K562 (cell line): ENCODE measurements at regions not wholly inside any gene's neighbourhood (a gene's known extent, or its start where the extent isn't known, plus 50 kb on each side); places are given as distances from the start of the nearest gene placed in this dataset.
A peak's percentile ranks its signal among the peaks of the same experiment; 100 is the strongest.

Experiments used
- ARID2 ChIP-seq: fragments of 450-650 bp; IDR thresholded peaks from 2 replicates; pipeline ENCODE4 v1.6.1; 2017; ENCODE audit warnings: antibody characterized with exemption, mild to moderate bottlenecking
- ASH1L ChIP-seq: fragments of 450-650 bp; IDR thresholded peaks from 2 replicates; pipeline ENCODE4 v1.6.1; 2018; ENCODE audit warnings: borderline replicate concordance, mild to moderate bottlenecking, low read depth; ENCODE audit not compliant: partially characterized antibody
- BHLHE40 ChIP-seq: IDR thresholded peaks from 2 replicates; pipeline ENCODE4 v1.6.1; 2011; ENCODE audit warnings: low read length, improper control_type of control experiment
- C11orf30 ChIP-seq: fragments of 450-650 bp; IDR thresholded peaks from 2 replicates; pipeline ENCODE4 v1.6.1; 2016; ENCODE audit warnings: low read depth, mild to moderate bottlenecking
- EP300 ChIP-seq: IDR thresholded peaks from 2 replicates; pipeline ENCODE4 v1.6.1; 2012; ENCODE audit warnings: low read length, improper control_type of control experiment
- FOS ChIP-seq: IDR thresholded peaks from 3 replicates; pipeline ENCODE4 v1.6.1; 2011; ENCODE audit not compliant: insufficient read length; ENCODE audit errors: extremely low read depth
- FOSL1 ChIP-seq: fragments of 200-800 bp; sonication (Bioruptor generic); conservative IDR thresholded peaks from 2 replicates; pipeline ENCODE4 v1.6.1; 2016; ENCODE audit warnings: missing genetic modification characterization, missing compliant biosample characterization
- MAFK ChIP-seq: IDR thresholded peaks from 2 replicates; pipeline ENCODE4 v1.6.1; 2011; ENCODE audit warnings: low read length, improper control_type of control experiment
- MED1 ChIP-seq: sonication (generic); formaldehyde crosslinking; IDR thresholded peaks from 2 replicates; pipeline ENCODE4 v1.8.1; 2023; ENCODE audit warnings: missing genetic modification reagents, borderline replicate concordance
- POLR2H ChIP-seq: IDR thresholded peaks from 2 replicates; pipeline ENCODE4 v1.6.1; 2016; ENCODE audit warnings: missing genetic modification characterization, low read depth, mild to moderate bottlenecking, control low read depth, missing compliant biosample characterization, moderate library complexity
- SMAD4 ChIP-seq: fragments of 250-450 bp; sonication (Bioruptor Pico); conservative IDR thresholded peaks from 2 replicates; pipeline ENCODE4 v1.8.0; 2021; ENCODE audit warnings: inconsistent platforms, mild to moderate bottlenecking, moderate library complexity
- SMARCA4 ChIP-seq: fragments of 450-650 bp; IDR thresholded peaks from 2 replicates; pipeline ENCODE4 v1.6.1; 2016
- WHSC1 ChIP-seq: IDR thresholded peaks from one replicate; pipeline ENCODE4 v1.6.1; 2012; ENCODE audit warnings: low read length, control low read depth, inconsistent platforms
- XRCC3 ChIP-seq: fragments of 450-650 bp; IDR thresholded peaks from 2 replicates; pipeline ENCODE4 v1.6.1; 2017; ENCODE audit warnings: mild to moderate bottlenecking, moderate library complexity
- ZNF41 ChIP-seq: fragments of 250-450 bp; sonication (Bioruptor Pico); conservative IDR thresholded peaks from 2 replicates; pipeline ENCODE4 v1.4.0; 2020; ENCODE audit warnings: mild to moderate bottlenecking
- ZNF766 ChIP-seq: fragments of 200-800 bp; sonication (Bioruptor generic); conservative IDR thresholded peaks from 2 replicates; pipeline ENCODE4 v1.6.1; 2016; ENCODE audit warnings: missing genetic modification characterization, missing compliant biosample characterization
- TF ChIP-seq, protein P1 (sequence below): sonication (generic); formaldehyde crosslinking; IDR thresholded peaks from 2 replicates; pipeline ENCODE4 v1.8.0; 2023; ENCODE audit warnings: mild to moderate bottlenecking, missing genetic modification reagents
- TF ChIP-seq, protein P2 (sequence below): sonication (generic); formaldehyde crosslinking; IDR thresholded peaks from 2 replicates; pipeline ENCODE4 v1.8.0; 2022; ENCODE audit warnings: mild to moderate bottlenecking, missing genetic modification reagents
- TF ChIP-seq, protein P3 (sequence below): sonication (generic); formaldehyde crosslinking; IDR thresholded peaks from 2 replicates; pipeline ENCODE4 v1.8.1; 2023; ENCODE audit warnings: missing genetic modification reagents, mild to moderate bottlenecking, borderline replicate concordance
- TF ChIP-seq, protein P4 (sequence below): sonication (generic); IDR thresholded peaks from 2 replicates; pipeline ENCODE4 v1.6.1; 2016

DNA sequence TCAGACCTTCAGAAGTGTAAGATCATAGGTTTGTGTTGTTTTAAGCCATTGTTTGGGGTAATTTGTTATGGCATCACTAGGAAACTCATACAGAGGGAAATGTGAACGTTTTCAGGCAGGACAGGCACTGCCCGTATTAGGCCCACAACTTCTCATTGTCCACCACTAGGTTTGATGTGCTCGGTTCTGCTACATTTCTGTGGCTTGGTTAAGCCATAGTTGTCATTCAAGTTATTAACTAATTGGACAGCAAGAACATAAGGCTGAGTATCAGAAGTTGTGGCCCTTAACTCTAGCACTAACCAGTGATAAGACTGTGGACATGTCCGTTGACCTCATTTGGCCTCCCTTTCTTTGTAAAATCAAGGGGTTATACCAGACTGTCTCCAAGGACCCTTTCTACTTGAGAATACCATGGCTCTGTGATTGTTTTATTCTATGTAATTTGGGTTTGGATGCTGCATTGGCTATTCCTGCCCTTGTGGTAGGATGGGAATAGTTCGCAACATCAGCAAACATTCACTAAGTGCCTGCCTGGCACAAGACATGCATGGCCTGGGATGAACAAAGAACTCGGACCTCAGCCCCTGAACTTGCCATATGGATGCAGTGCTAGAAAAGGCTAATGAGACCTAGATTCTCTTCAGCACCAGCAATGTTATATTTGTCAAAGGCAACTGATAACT is 85.7 kb downstream of the CCDC71L start (continued):
- TF ChIP-seq, protein P1, sequence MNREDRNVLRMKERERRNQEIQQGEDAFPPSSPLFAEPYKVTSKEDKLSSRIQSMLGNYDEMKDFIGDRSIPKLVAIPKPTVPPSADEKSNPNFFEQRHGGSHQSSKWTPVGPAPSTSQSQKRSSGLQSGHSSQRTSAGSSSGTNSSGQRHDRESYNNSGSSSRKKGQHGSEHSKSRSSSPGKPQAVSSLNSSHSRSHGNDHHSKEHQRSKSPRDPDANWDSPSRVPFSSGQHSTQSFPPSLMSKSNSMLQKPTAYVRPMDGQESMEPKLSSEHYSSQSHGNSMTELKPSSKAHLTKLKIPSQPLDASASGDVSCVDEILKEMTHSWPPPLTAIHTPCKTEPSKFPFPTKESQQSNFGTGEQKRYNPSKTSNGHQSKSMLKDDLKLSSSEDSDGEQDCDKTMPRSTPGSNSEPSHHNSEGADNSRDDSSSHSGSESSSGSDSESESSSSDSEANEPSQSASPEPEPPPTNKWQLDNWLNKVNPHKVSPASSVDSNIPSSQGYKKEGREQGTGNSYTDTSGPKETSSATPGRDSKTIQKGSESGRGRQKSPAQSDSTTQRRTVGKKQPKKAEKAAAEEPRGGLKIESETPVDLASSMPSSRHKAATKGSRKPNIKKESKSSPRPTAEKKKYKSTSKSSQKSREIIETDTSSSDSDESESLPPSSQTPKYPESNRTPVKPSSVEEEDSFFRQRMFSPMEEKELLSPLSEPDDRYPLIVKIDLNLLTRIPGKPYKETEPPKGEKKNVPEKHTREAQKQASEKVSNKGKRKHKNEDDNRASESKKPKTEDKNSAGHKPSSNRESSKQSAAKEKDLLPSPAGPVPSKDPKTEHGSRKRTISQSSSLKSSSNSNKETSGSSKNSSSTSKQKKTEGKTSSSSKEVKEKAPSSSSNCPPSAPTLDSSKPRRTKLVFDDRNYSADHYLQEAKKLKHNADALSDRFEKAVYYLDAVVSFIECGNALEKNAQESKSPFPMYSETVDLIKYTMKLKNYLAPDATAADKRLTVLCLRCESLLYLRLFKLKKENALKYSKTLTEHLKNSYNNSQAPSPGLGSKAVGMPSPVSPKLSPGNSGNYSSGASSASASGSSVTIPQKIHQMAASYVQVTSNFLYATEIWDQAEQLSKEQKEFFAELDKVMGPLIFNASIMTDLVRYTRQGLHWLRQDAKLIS (CRISPR knock-in tag): no peak
- TF ChIP-seq, protein P2, sequence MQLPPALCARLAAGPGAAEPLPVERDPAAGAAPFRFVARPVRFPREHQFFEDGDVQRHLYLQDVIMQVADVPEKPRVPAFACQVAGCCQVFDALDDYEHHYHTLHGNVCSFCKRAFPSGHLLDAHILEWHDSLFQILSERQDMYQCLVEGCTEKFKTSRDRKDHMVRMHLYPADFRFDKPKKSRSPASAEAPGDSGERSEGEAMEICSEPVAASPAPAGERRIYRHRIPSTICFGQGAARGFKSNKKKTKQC (CRISPR knock-in tag): no peak
- TF ChIP-seq, protein P3, sequence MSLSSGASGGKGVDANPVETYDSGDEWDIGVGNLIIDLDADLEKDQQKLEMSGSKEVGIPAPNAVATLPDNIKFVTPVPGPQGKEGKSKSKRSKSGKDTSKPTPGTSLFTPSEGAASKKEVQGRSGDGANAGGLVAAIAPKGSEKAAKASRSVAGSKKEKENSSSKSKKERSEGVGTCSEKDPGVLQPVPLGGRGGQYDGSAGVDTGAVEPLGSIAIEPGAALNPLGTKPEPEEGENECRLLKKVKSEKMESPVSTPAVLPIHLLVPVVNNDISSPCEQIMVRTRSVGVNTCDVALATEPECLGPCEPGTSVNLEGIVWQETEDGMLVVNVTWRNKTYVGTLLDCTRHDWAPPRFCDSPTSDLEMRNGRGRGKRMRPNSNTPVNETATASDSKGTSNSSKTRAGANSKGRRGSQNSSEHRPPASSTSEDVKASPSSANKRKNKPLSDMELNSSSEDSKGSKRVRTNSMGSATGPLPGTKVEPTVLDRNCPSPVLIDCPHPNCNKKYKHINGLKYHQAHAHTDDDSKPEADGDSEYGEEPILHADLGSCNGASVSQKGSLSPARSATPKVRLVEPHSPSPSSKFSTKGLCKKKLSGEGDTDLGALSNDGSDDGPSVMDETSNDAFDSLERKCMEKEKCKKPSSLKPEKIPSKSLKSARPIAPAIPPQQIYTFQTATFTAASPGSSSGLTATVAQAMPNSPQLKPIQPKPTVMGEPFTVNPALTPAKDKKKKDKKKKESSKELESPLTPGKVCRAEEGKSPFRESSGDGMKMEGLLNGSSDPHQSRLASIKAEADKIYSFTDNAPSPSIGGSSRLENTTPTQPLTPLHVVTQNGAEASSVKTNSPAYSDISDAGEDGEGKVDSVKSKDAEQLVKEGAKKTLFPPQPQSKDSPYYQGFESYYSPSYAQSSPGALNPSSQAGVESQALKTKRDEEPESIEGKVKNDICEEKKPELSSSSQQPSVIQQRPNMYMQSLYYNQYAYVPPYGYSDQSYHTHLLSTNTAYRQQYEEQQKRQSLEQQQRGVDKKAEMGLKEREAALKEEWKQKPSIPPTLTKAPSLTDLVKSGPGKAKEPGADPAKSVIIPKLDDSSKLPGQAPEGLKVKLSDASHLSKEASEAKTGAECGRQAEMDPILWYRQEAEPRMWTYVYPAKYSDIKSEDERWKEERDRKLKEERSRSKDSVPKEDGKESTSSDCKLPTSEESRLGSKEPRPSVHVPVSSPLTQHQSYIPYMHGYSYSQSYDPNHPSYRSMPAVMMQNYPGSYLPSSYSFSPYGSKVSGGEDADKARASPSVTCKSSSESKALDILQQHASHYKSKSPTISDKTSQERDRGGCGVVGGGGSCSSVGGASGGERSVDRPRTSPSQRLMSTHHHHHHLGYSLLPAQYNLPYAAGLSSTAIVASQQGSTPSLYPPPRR (CRISPR knock-in tag): no peak
- TF ChIP-seq ZNF766 (CRISPR knock-in tag) (no peak; the same call in 1 of the 2 replicates), ARID2 (no peak), POLR2H (tag) (no peak), WHSC1 (peak; percentile 9), ASH1L (no peak), XRCC3 (no peak), SMARCA4 (peak; percentile 10; the same call in 1 of the 2 replicates), ZNF41 (CRISPR knock-in tag) (no peak), MAFK (0 out of 2 replicates have a peak, but pooled peaks have one; percentile 33), MED1 (CRISPR knock-in tag) (no peak), BHLHE40 (no peak), FOS (no peak), EP300 (no peak), SMAD4 (peak; percentile 34), C11orf30 (peak; percentile 60; the same call in 1 of the 2 replicates), FOSL1 (no peak)
- TF ChIP-seq, protein P4, sequence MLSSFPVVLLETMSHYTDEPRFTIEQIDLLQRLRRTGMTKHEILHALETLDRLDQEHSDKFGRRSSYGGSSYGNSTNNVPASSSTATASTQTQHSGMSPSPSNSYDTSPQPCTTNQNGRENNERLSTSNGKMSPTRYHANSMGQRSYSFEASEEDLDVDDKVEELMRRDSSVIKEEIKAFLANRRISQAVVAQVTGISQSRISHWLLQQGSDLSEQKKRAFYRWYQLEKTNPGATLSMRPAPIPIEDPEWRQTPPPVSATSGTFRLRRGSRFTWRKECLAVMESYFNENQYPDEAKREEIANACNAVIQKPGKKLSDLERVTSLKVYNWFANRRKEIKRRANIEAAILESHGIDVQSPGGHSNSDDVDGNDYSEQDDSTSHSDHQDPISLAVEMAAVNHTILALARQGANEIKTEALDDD: peak; percentile 89
